ENCODE measurements at regions not wholly inside any gene's neighbourhood (a gene's known extent, or its start where the extent isn't known, plus 50 kb on each side); places are given as distances from the start of the nearest gene placed in this dataset.

DNA sequence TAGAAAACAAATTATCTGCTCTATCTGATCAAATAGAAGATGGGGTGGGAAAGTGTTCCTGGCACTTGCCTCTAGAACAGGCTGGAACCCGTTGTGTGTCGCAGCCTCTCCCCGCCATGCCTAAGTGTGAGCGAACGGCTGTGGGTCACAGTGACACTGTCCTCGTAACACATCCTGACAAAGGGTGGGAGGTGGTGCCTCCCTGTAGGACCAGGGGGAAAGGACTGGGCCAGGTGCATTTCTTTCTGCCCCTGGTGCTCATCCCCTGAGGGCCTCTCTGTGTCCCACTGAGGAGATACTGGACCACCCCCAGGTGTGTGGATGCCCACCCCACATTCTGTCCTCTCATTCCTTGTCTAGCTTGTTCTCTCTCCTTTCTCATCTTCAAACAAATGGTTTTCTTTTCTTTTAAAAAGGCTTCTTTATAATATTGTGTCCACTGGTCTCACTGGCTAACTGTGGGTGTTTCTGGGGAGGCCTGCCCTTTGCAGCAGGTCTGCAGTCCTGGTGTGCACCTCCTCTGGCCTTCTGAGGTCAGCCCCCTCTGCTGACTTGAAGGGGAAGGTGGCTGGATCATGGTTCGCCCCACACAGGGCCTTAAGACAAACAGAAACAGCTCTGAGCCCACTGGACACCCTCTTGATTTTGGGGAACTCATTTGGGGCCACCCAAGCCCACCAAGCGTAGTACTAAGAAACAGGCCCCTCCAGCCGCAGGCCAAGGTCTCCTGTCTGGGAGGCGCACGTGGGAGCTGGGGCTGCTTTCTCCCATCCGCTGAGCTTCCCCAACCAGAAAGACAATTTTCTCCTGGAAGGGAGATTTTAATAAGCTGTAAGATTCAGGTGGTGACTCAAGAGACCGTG is 152.5 kb upstream of the SOX1 start:
- Mint-ChIP-seq H3K4me3 (no peak overlapping the region), H3K27me3 (no peaks in the 10 kb centered on the region), H3K9me3 (no peaks in the 10 kb centered on the region), H3K36me3 (no peaks in the 10 kb centered on the region), H3K27ac (no peak overlapping the region), H3K4me1 (no peaks in the 10 kb centered on the region)
- ATAC-seq (replicated peaks) (no peak), DNase-seq (no peak)

- Mint-ChIP-seq H3K4me1 (no peaks in the 10 kb centered on the region), H3K27ac (no peak overlapping the region), H3K27me3 (no peaks in the 10 kb centered on the region), H3K36me3 (no peaks in the 10 kb centered on the region), H3K9me3 (no peaks in the 10 kb centered on the region), H3K4me3 (no peak overlapping the region)
- ATAC-seq (replicated peaks) (no peak), DNase-seq (no peak)
Measured at GRCh38 chr13:111915104-111915551, 151.8 kb upstream of the SOX1 start.

DNA sequence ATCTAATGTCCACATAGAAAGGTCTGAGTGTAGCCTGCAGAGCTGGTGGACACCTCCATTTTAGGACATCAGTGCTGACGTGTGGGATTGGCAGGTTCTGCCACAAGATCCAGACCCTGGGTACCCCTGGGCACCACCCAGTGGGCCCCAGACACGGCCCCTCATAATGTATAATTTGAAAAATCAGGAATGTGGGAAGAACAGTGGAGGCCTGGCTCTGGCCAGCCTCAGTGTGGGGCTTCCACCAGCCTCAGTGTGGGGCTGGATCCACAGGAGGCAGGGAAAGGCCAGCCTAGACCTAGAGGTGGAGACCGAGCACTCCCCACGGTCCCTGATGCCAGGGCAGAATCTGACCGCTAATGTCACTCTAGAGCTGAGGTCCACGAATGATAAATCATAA is 150.7 kb upstream of the SOX1 start:
- no peaks in the 10 kb centered on the region for H3K9me3 Mint-ChIP-seq
- H3K4me1 Mint-ChIP-seq: no peaks in the 10 kb centered on the region
- peaks cover 0 to 4% of the 10 kb centered on the region in 2 donors for H3K27me3 Mint-ChIP-seq
- ATAC-seq (replicated peaks) (no peak), DNase-seq (no peak)
- H3K27ac Mint-ChIP-seq: no peak overlapping the region
- H3K36me3 Mint-ChIP-seq: no peaks in the 10 kb centered on the region
- no peak overlapping the region for H3K4me3 Mint-ChIP-seq

DNA sequence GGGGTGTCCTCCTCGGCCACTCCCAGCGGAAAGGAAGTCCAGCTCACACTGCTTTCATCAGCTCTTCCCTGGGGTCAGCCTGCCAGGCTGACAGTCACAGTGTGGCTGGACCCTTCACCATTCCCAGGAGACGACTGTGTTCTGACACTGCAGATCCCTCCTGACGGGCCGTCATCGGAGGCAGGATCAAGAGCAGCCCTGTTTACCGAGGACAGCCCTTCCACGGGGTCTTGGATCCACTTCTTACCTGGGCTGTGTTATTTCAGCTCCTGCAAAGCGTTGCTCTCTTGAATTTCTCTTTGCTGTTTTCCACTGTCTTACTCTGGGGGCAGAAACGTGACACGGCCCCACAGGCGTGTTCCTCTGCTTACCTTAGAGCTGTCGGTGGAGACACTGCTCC is 149.9 kb upstream of the SOX1 start:
- DNase-seq: no peak
- Mint-ChIP-seq H3K4me3 (no peak overlapping the region), H3K27me3 (peaks cover 0 to 4% of the 10 kb centered on the region in 2 donors), H3K9me3 (no peaks in the 10 kb centered on the region), H3K36me3 (no peaks in the 10 kb centered on the region), H3K27ac (no peak overlapping the region), H3K4me1 (no peaks in the 10 kb centered on the region)
- no peak for ATAC-seq (replicated peaks)

- Mint-ChIP-seq H3K4me1 (no peaks in the 10 kb centered on the region), H3K4me3 (no peak overlapping the region), H3K9me3 (no peaks in the 10 kb centered on the region), H3K27me3 (peaks cover 4 to 6% of the 10 kb centered on the region in 2 donors), H3K27ac (no peak overlapping the region), H3K36me3 (no peaks in the 10 kb centered on the region)
- no peak for DNase-seq
- ATAC-seq (replicated peaks): no peak
Measured at GRCh38 chr13:111917901-111918300, 149.0 kb upstream of the SOX1 start.

- ATAC-seq (replicated peaks): no peak
- Mint-ChIP-seq H3K4me3 (no peak overlapping the region), H3K27me3 (peaks cover 4 to 7% of the 10 kb centered on the region in 2 donors), H3K27ac (no peak overlapping the region), H3K9me3 (no peaks in the 10 kb centered on the region), H3K36me3 (no peaks in the 10 kb centered on the region), H3K4me1 (no peaks in the 10 kb centered on the region)
- no peak for DNase-seq
Measured at GRCh38 chr13:111919286-111919685, 147.7 kb upstream of the SOX1 start.

DNA sequence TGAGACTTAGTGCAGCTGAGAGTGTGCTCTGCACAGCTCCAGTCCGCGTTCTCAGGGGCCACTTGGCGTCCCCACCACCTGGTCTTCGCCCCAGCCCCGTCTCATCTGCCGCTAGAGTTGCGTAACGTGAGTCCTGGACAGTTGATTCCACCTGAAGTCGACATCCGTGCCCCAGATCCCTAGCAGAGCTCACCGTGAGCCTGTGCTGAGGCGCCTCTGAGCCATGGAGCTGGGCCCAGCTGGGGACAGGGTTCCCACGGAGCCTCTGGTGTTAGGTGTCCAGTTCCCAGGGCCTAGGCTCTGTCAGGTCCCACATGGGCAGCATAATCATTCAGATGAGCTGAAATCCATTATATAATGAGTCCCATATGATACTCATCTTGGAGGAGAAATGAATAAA is 147.1 kb upstream of the SOX1 start:
- H3K9me3 Mint-ChIP-seq: no peaks in the 10 kb centered on the region
- ATAC-seq (replicated peaks) (no peak), DNase-seq (no peak)
- no peak overlapping the region for H3K27ac Mint-ChIP-seq
- no peak overlapping the region for H3K4me3 Mint-ChIP-seq
- H3K27me3 Mint-ChIP-seq: peaks cover 4 to 7% of the 10 kb centered on the region in 2 donors
- no peaks in the 10 kb centered on the region for H3K36me3 Mint-ChIP-seq
- no peaks in the 10 kb centered on the region for H3K4me1 Mint-ChIP-seq

GRCh38 chr13:111920306-111920931 is 146.5 kb upstream of the SOX1 start:
- H3K27me3 Mint-ChIP-seq: peaks cover 4 to 7% of the 10 kb centered on the region in 2 donors
- no peaks in the 10 kb centered on the region for H3K36me3 Mint-ChIP-seq
- H3K4me3 Mint-ChIP-seq: no peak overlapping the region
- no peaks in the 10 kb centered on the region for H3K9me3 Mint-ChIP-seq
- no peak for DNase-seq
- no peak overlapping the region for H3K27ac Mint-ChIP-seq
- no peaks in the 10 kb centered on the region for H3K4me1 Mint-ChIP-seq
- ATAC-seq (replicated peaks): no peak

GRCh38 chr13:111920932-111921705 is 145.8 kb upstream of the SOX1 start:
- H3K27me3 Mint-ChIP-seq: peaks cover 4 to 7% of the 10 kb centered on the region in 2 donors

GRCh38 chr13:111922086-111922485 is 144.9 kb upstream of the SOX1 start:
- DNase-seq (no peak), ATAC-seq (replicated peaks) (no peak)
- Mint-ChIP-seq H3K27me3 (peaks cover 4 to 7% of the 10 kb centered on the region in 2 donors), H3K36me3 (no peaks in the 10 kb centered on the region), H3K4me3 (no peak overlapping the region), H3K4me1 (no peaks in the 10 kb centered on the region), H3K9me3 (no peaks in the 10 kb centered on the region), H3K27ac (no peak overlapping the region)

More at GRCh38 chr13:111920932-111921705, 145.8 kb upstream of the SOX1 start:
- Mint-ChIP-seq H3K4me1 (no peaks in the 10 kb centered on the region), H3K27ac (no peak overlapping the region), H3K36me3 (no peaks in the 10 kb centered on the region), H3K9me3 (no peaks in the 10 kb centered on the region), H3K4me3 (no peak overlapping the region)
- DNase-seq (no peak), ATAC-seq (replicated peaks) (no peak)

- H3K9me3 Mint-ChIP-seq: no peaks in the 10 kb centered on the region
- H3K36me3 Mint-ChIP-seq: no peaks in the 10 kb centered on the region
Measured at GRCh38 chr13:111923439-111923838, 143.5 kb upstream of the SOX1 start.

DNA sequence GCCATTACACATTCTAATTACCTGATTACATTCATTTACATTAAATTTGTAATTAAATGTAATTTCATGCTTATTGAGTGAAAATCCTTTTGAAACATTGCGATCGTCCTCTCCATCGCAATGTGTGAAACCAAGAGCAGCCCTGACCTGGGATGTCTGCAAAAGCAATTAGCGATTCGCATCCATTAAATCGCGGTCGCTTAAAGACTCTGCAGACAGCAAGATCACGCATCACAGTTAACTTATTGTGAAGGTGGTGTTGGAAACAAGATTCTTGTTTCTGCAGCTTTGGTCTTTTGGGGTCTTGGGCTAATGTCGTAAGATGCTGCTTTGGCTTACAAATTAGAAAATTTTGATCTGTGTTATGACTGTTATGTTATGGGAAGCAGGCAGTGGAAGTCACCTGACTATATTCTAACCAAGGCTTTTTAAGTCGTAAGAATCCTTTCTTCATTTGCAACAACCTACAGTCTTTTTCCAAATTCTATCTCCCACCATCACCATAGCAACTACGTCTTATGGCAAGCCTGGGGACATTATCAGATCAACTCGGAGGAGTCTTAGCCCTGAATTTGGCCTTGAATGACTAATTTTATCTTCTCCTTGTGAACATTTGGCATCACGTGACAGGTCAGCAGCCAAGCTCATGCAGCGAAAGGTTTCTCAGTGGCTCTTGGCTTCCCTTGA is 142.8 kb upstream of the SOX1 start:
- Mint-ChIP-seq H3K9me3 (no peaks in the 10 kb centered on the region), H3K27ac (no peak overlapping the region), H3K27me3 (peaks cover 4 to 7% of the 10 kb centered on the region in 2 donors), H3K36me3 (no peaks in the 10 kb centered on the region), H3K4me3 (no peak overlapping the region), H3K4me1 (no peaks in the 10 kb centered on the region)
- ATAC-seq (replicated peaks) (no peak), DNase-seq (no peak)

More at GRCh38 chr13:111923439-111923838, 143.5 kb upstream of the SOX1 start:
- DNase-seq (no peak), ATAC-seq (replicated peaks) (no peak)
- Mint-ChIP-seq H3K4me1 (no peaks in the 10 kb centered on the region), H3K4me3 (no peak overlapping the region), H3K27ac (no peak overlapping the region), H3K27me3 (peaks cover 4 to 7% of the 10 kb centered on the region in 2 donors)

DNA sequence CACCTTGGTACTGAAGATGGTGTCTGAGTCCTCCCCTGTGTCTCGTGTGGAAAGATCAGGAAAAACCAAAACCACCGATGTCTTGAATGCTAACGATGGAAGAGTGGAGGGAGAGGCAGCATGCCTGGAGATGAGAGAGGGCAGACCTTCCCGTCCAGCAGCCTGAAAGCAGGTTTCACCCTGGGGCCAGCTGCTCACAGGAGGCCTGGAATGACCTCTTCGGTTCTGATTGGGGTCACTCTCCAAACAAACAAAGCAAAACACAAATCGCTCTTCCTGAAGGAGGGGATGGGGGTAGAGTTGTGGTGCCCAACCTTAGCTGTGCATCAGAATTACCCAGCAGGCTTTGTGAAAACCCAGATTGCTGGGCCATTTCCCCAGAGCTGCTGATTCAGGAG is 142.3 kb upstream of the SOX1 start:
- Mint-ChIP-seq H3K9me3 (no peaks in the 10 kb centered on the region), H3K4me1 (no peaks in the 10 kb centered on the region), H3K27ac (no peak overlapping the region), H3K27me3 (peaks cover 4 to 7% of the 10 kb centered on the region in 2 donors), H3K4me3 (no peak overlapping the region), H3K36me3 (no peaks in the 10 kb centered on the region)
- ATAC-seq (replicated peaks): no peak
- no peak for DNase-seq
